GM12878 (cell line): ENCODE measurements at regions not wholly inside any gene's neighbourhood (a gene's known extent, or its start where the extent isn't known, plus 50 kb on each side); places are given as distances from the start of the nearest gene placed in this dataset.

Experiments used
- ATAC-seq: fragments of 200-7000 bp; cut with Tn5 transposase; 3 replicates; pipeline ENCODE4 v1.9.1; 2020; ENCODE audit warnings: mild to moderate bottlenecking, moderate library complexity
- BruUV-seq: library from RNA; stranded (reverse); fragments of 400-500 nt; replicated peaks from 2 replicates; lab custom pipeline; 2021; lab: Mats Ljungman, UMichigan
- CTCF ChIA-PET: fragments of 300-600 bp; sonication (Branson Sonifier 250); formaldehyde crosslinking; extraction: SDS; loops from one replicate; lab custom pipeline; 2021; ENCODE audit warnings: inconsistent platforms; lab: Yijun Ruan, JAX
- POLR2A ChIA-PET: fragments of 350-600 bp; formaldehyde crosslinking; extraction: SDS; loops from one replicate; lab custom pipeline; 2021; ENCODE audit warnings: inconsistent platforms; lab: Charles Lee
- RAD21 ChIA-PET: fragments of 300-600 bp; sonication (Branson Sonifier 250); formaldehyde crosslinking; loops from one replicate; lab custom pipeline; 2023; ENCODE audit warnings: antibody characterized with exemption; ENCODE audit not compliant: unreplicated experiment; lab: Charles Lee
- SMC1A ChIA-PET: fragments of 300-600 bp; sonication (Branson Sonifier 250); formaldehyde crosslinking; loops from one replicate; lab custom pipeline; 2023; ENCODE audit not compliant: unreplicated experiment, uncharacterized antibody; lab: Charles Lee
- DNase-seq: peaks from one replicate; pipeline ENCODE4 v3.0.0-alpha.2; 2011; ENCODE audit warnings: low read depth, low spot score
- FAIRE-seq: peaks from 3 replicates; lab custom pipeline; 2011; peaks lifted over from hg19 to GRCh38; lab: Jason Lieb, UNC
- H2AFZ ChIP-seq: 2 replicates; pipeline ENCODE4 v1.6.0; 2011; ENCODE audit warnings: low read depth, low read length, control low read depth; ENCODE audit not compliant: control insufficient read depth
- H3K27ac ChIP-seq: 2 replicates; pipeline ENCODE4 v1.5.1; 2011; ENCODE audit warnings: control low read depth; ENCODE audit not compliant: control insufficient read depth, insufficient read depth
- H3K27me3 ChIP-seq, 2 experiments: replicated peaks in 1 of 2; 2 replicates each; pipeline versions ENCODE4 v1.6.0 to v1.6.1; 2011; ENCODE audit warnings: low read length in 1 of 2; ENCODE audit not compliant: control insufficient read depth in 2 of 2, insufficient read depth in 2 of 2
- H3K36me3 ChIP-seq, 2 experiments: 2 replicates each; pipeline ENCODE4 v1.5.1; 2011; ENCODE audit warnings: low read length in 1 of 2; ENCODE audit not compliant: control insufficient read depth in 2 of 2, insufficient read depth in 2 of 2
- H3K4me1 ChIP-seq: 2 replicates; pipeline ENCODE4 v1.6.1; 2011; ENCODE audit warnings: mild to moderate bottlenecking, low read length, moderate library complexity, mixed read lengths; ENCODE audit not compliant: control insufficient read depth, insufficient read depth
- H3K4me2 ChIP-seq: 2 replicates; pipeline ENCODE4 v1.6.0; 2011; ENCODE audit warnings: control low read depth; ENCODE audit not compliant: control insufficient read depth, insufficient read depth
- H3K4me3 ChIP-seq: fragments of 200-600 bp; sonication (generic); 2 replicates; pipeline ENCODE4 v1.5.1; 2016
- H3K79me2 ChIP-seq: 2 replicates; pipeline ENCODE4 v1.6.0; 2011; ENCODE audit warnings: low read length; ENCODE audit not compliant: control insufficient read depth, insufficient read depth
- H3K9ac ChIP-seq: 2 replicates; pipeline ENCODE4 v1.8.0; 2011; ENCODE audit warnings: low read length, control low read depth, mixed read lengths; ENCODE audit not compliant: control insufficient read depth, insufficient read depth
- H3K9me3 ChIP-seq: replicated peaks from 3 replicates; pipeline ENCODE4 v1.5.1; 2011; ENCODE audit warnings: mild to moderate bottlenecking, low read length; ENCODE audit not compliant: control insufficient read depth, insufficient read depth
- H4K20me1 ChIP-seq: 2 replicates; pipeline ENCODE4 v1.6.0; 2011; ENCODE audit not compliant: control insufficient read depth, insufficient read depth
- ATF7 ChIP-seq: fragments of 450-650 bp; IDR thresholded peaks from 2 replicates; pipeline ENCODE4 v1.6.1; 2016; ENCODE audit warnings: low read depth, mild to moderate bottlenecking
- BCL11A ChIP-seq: IDR thresholded peaks from 2 replicates; pipeline ENCODE4 v1.6.1; 2011; ENCODE audit warnings: low read depth, low read length
- BMI1 ChIP-seq: fragments of 450-650 bp; IDR thresholded peaks from 2 replicates; pipeline ENCODE4 v1.6.1; 2016; ENCODE audit warnings: mild to moderate bottlenecking, moderate library complexity, borderline replicate concordance
- CHD1 ChIP-seq: IDR thresholded peaks from 2 replicates; pipeline ENCODE4 v1.6.1; 2012; ENCODE audit warnings: low read depth, low read length, improper control_type of control experiment
- CHD2 ChIP-seq: IDR thresholded peaks from 2 replicates; pipeline ENCODE4 v1.6.1; 2011; ENCODE audit warnings: low read depth, low read length, improper control_type of control experiment, borderline replicate concordance
- CHD4 ChIP-seq: fragments of 200-600 bp; sonication (generic); IDR thresholded peaks from 2 replicates; pipeline ENCODE4 v1.6.1; 2016; ENCODE audit warnings: mild to moderate bottlenecking
- FOS ChIP-seq: IDR thresholded peaks from 3 replicates; pipeline ENCODE4 v1.6.1; 2011; ENCODE audit warnings: borderline replicate concordance; ENCODE audit not compliant: insufficient read length; ENCODE audit errors: extremely low read depth
- KDM1A ChIP-seq: fragments of 200-600 bp; sonication (generic); IDR thresholded peaks from 2 replicates; pipeline ENCODE4 v1.6.1; 2016; ENCODE audit warnings: borderline replicate concordance
- NR2C1 ChIP-seq: fragments of 450-650 bp; IDR thresholded peaks from 2 replicates; pipeline ENCODE4 v1.6.1; 2017; ENCODE audit warnings: antibody characterized with exemption, mild to moderate bottlenecking, moderate library complexity
- SIN3A ChIP-seq: IDR thresholded peaks from 2 replicates; pipeline ENCODE4 v1.6.1; 2012; ENCODE audit warnings: low read depth, low read length, improper control_type of control experiment
- YBX1 ChIP-seq: fragments of 450-650 bp; IDR thresholded peaks from 2 replicates; pipeline ENCODE4 v1.6.1; 2016; ENCODE audit warnings: antibody characterized with exemption
- WGBS: methylation state at CpG from one replicate; pipeline ENCODE4 v1.1.6; 2016; ENCODE audit warnings: low lambda C conversion rate; ENCODE audit not compliant: insufficient replicate concordance, insufficient coverage; ENCODE audit errors: missing lambda C conversion rate; 5-methylcytosine and 5-hydroxymethylcytosine counted together
- in situ Hi-C: fragments of 300-500 bp; cut with MboI; formaldehyde crosslinking; loops from 9 replicates; pipeline ENCODE4 v1.14.3; 2018; ENCODE audit warnings: mixed read lengths
- intact Hi-C: fragments of 100-400 bp; cut with micrococcal nuclease; formaldehyde crosslinking; loops from one replicate; pipeline ENCODE4 v1.14.2; 2022; ENCODE audit not compliant: unreplicated experiment
- TF ChIP-seq, protein P1 (sequence below): IDR thresholded peaks from 2 replicates; pipeline ENCODE4 v1.6.1; 2011; ENCODE audit warnings: borderline replicate concordance, low read depth, mild to moderate bottlenecking, moderate library complexity, low read length; ENCODE audit not compliant: insufficient read depth, poor library complexity, severe bottlenecking
- TF ChIP-seq, protein P2 (sequence below): fragments of 450-650 bp; IDR thresholded peaks from 2 replicates; pipeline ENCODE4 v1.6.1; 2016; ENCODE audit warnings: mild to moderate bottlenecking
- TF ChIP-seq, protein P3 (sequence below): IDR thresholded peaks from 2 replicates; pipeline ENCODE4 v1.6.1; 2011; ENCODE audit warnings: low read depth, mild to moderate bottlenecking, low read length, moderate library complexity, borderline replicate concordance; ENCODE audit errors: extremely low read depth
- TF ChIP-seq, protein P4 (sequence below): IDR thresholded peaks from 2 replicates; pipeline ENCODE4 v1.6.1; 2012; ENCODE audit warnings: low read depth, low read length, improper control_type of control experiment

DNA sequence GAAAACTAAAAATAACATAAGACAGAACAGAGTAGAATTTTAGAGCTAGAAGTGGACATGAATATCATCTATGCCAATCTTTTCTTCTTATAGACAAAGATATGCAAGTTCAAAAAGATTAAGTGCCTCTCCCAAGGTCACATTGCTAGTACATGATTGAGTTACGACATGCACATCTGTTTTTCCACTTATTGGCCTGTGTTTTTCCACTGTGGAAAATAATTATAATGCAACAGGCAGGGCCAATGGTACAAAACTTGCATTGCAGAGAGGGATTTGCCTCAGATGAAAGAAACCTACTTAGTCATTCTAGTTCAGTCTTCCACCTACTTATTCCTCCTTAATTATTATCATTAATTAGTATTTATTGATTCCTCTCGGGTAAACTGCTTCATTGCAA is 407.8 kb upstream of the SGCD start:
- Histone ChIP-seq H3K36me3 (no peaks in the 10 kb centered on the region), H3K79me2 (no peaks in the 10 kb centered on the region), H3K9me3 (no peaks in the 10 kb centered on the region), H3K27me3 (no peaks in the 10 kb centered on the region), H3K4me3 (no peak overlapping the region), H2AFZ (no peak overlapping the region)
- intact Hi-C loops, result no loop called here
- no peak for DNase-seq
- RAD21 ChIA-PET, result no interaction called here
- WGBS, result 0% methylated on average over 2 of the region's 2 CpGs
- TF ChIP-seq CHD2 (no peak), NR2C1 (no peak), YBX1 (no peak), ATF7 (no peak), CHD4 (no peak), CHD1 (no peak), BMI1 (no peak), SIN3A (no peak), KDM1A (no peak), BCL11A (no peak), FOS (no peak)
- TF ChIP-seq, protein P1, sequence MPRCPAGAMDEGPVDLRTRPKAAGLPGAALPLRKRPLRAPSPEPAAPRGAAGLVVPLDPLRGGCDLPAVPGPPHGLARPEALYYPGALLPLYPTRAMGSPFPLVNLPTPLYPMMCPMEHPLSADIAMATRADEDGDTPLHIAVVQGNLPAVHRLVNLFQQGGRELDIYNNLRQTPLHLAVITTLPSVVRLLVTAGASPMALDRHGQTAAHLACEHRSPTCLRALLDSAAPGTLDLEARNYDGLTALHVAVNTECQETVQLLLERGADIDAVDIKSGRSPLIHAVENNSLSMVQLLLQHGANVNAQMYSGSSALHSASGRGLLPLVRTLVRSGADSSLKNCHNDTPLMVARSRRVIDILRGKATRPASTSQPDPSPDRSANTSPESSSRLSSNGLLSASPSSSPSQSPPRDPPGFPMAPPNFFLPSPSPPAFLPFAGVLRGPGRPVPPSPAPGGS, result no peak
- TF ChIP-seq, protein P2, sequence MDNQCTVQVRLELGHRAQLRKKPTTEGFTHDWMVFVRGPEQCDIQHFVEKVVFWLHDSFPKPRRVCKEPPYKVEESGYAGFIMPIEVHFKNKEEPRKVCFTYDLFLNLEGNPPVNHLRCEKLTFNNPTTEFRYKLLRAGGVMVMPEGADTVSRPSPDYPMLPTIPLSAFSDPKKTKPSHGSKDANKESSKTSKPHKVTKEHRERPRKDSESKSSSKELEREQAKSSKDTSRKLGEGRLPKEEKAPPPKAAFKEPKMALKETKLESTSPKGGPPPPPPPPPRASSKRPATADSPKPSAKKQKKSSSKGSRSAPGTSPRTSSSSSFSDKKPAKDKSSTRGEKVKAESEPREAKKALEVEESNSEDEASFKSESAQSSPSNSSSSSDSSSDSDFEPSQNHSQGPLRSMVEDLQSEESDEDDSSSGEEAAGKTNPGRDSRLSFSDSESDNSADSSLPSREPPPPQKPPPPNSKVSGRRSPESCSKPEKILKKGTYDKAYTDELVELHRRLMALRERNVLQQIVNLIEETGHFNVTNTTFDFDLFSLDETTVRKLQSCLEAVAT, result no peak
- TF ChIP-seq, protein P3, sequence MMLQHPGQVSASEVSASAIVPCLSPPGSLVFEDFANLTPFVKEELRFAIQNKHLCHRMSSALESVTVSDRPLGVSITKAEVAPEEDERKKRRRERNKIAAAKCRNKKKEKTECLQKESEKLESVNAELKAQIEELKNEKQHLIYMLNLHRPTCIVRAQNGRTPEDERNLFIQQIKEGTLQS, result no peak
- TF ChIP-seq, protein P4, sequence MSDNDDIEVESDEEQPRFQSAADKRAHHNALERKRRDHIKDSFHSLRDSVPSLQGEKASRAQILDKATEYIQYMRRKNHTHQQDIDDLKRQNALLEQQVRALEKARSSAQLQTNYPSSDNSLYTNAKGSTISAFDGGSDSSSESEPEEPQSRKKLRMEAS, result no peak
- TF ChIP-seq, all 136 proteins: peak for 0
- no peaks in the 10 kb centered on the region for H4K20me1 ChIP-seq
- ChIA-PET CTCF (interaction anchor here (0.7 kb wide), 1 partner anchor 1014 kb away, joined by 3 read pairs; no protein-coding TSS in a partner anchor), POLR2A (no interaction called here), SMC1A (no interaction called here)
- H3K27ac ChIP-seq, result no peak overlapping the region
- no peak for ATAC-seq
- no peak for FAIRE-seq
- BruUV-seq, result no TSS peak
- H3K4me1 ChIP-seq, result no peaks in the 10 kb centered on the region
- in situ Hi-C loops, result no loop called here
- H3K4me2 ChIP-seq, result no peak overlapping the region
- H3K9ac ChIP-seq, result no peak overlapping the region
